PFSK-1 (cell line): ENCODE measurements at regions not wholly inside any gene's neighbourhood (a gene's known extent, or its start where the extent isn't known, plus 50 kb on each side); places are given as distances from the start of the nearest gene placed in this dataset.

Experiments
- POLR2AphosphoS5 ChIP-seq: IDR thresholded peaks from 2 replicates; pipeline ENCODE4 v1.6.1; 2012; ENCODE audit warnings: low read depth, mild to moderate bottlenecking, control low read depth, low read length, moderate library complexity
- SIN3A ChIP-seq: IDR thresholded peaks from 2 replicates; pipeline ENCODE4 v1.6.1; 2012; ENCODE audit warnings: mild to moderate bottlenecking, low read length, moderate library complexity, borderline replicate concordance; ENCODE audit not compliant: insufficient read depth
- TAF1 ChIP-seq: IDR thresholded peaks from 2 replicates; pipeline ENCODE4 v1.6.1; 2012; ENCODE audit warnings: low read length, control low read depth, borderline replicate concordance; ENCODE audit not compliant: insufficient read depth

DNA sequence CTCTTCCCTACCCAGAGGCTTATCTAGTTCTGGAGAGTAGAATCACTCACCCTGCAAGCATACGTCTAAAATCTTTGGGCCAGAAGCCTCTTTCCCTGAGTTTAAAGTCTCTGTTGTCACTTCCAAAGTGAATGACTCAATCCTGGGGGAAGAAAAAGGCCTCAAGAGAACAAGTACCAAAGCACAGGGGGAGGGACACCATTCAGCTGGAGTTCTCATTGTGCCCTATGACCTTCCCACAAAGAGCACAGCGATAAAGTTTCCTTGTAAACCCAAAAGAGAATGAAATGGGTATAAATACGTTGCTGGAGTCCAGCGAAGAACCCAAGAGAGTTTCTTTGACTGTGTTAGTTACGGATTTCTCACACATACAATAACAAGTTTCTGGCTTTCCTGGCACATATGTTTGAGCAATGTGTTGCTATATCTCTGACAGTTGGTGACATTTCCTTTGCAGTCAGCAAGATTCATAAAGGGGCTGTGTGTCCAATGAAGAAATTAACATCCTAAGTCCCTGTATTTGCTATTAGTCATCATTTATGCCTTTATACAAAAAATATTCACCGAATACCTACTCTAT lies 107.3 kb upstream of the PTPRG start:
- TF ChIP-seq TAF1 (no peak), POLR2AphosphoS5 (no peak), SIN3A (no peak)
